NCI-H2227 (cell line): ENCODE measurements at regions not wholly inside any gene's neighbourhood (a gene's known extent, or its start where the extent isn't known, plus 50 kb on each side); places are given as distances from the start of the nearest gene placed in this dataset.

Experiments
- DNase-seq: peaks from one replicate; lab custom pipeline; 2025; ENCODE audit not compliant: unreplicated experiment; lab: John Stamatoyannopoulos, UW

GRCh38 chr1:94599095-94599813 lies 57.7 kb upstream of the F3 start:
- DNase-seq = no peak

GRCh38 chr1:94597701-94598100 lies 56.1 kb upstream of the F3 start:
- DNase-seq = no peak

- no peak for DNase-seq
Observed at GRCh38 chr1:94596260-94596659, 54.7 kb upstream of the F3 start.

- DNase-seq = no peak
Observed at GRCh38 chr1:94595658-94596057, 54.1 kb upstream of the F3 start.

- DNase-seq = no peak
Observed at GRCh38 chr1:94593611-94594010, 52.1 kb upstream of the F3 start.

- peak; percentile 77 for DNase-seq
Observed at GRCh38 chr1:94592571-94592920, 51.0 kb upstream of the F3 start.

- DNase-seq = peak; percentile 29
Observed at GRCh38 chr1:94591823-94592570, 50.4 kb upstream of the F3 start.
